HCT116 (cell line): ENCODE measurements at regions not wholly inside any gene's neighbourhood (a gene's known extent, or its start where the extent isn't known, plus 50 kb on each side); places are given as distances from the start of the nearest gene placed in this dataset.

Experiments
- ATAC-seq: fragments of 200-7000 bp; cut with Tn5 transposase; 2 replicates; pipeline ENCODE4 v1.9.1; 2020; ENCODE audit warnings: mild to moderate bottlenecking, moderate library complexity
- BruUV-seq: library from RNA; stranded (reverse); fragments of 400-500 nt; replicated peaks from 2 replicates; lab custom pipeline; 2021; lab: Mats Ljungman, UMichigan
- CTCF ChIA-PET: fragments of 300-600 bp; sonication (Branson Sonifier 250); formaldehyde crosslinking; loops from one replicate; lab custom pipeline; 2021; ENCODE audit warnings: antibody characterized with exemption; lab: Charles Lee
- POLR2A ChIA-PET: fragments of 300-600, 350-600 bp; sonication (Branson Sonifier 250); formaldehyde crosslinking; loops from one replicate; lab custom pipeline; 2021; ENCODE audit warnings: antibody characterized with exemption; lab: Charles Lee
- RAD21 ChIA-PET, 2 experiments: fragments of 300-600 bp; sonication (Branson Sonifier 250); formaldehyde crosslinking; loops; one replicate each; lab custom pipeline; 2023; ENCODE audit warnings: low total read pairs in 2 of 2; ENCODE audit not compliant: uncharacterized antibody in 2 of 2, unreplicated experiment in 2 of 2, low non-redundant PET in 1 of 2; lab: Charles Lee
- DNase-seq: peaks from one replicate; pipeline ENCODE4 v3.0.0-alpha.2; 2010; ENCODE audit warnings: low read depth, low spot score
- H2AFZ ChIP-seq: fragments of 200-600 bp; shearing (Covaris generic), sonication (generic); 2 replicates; pipeline ENCODE4 v1.6.1; 2017; ENCODE audit warnings: low read depth, mixed run types, mixed read lengths, antibody characterized with exemption, low read length; ENCODE audit not compliant: poor library complexity, severe bottlenecking
- H3K27ac ChIP-seq: 2 replicates; pipeline ENCODE4 v1.5.1; 2012; ENCODE audit warnings: low read depth, low read length
- H3K27me3 ChIP-seq: fragments of 200-600 bp; sonication (generic); 2 replicates; pipeline ENCODE4 v1.6.1; 2016; ENCODE audit warnings: mixed run types, low read length, mixed read lengths; ENCODE audit not compliant: insufficient read depth
- H3K36me3 ChIP-seq, 2 experiments: fragments of 200-500 bp in 1 of 2; fragments of 200-600 bp in 1 of 2; sonication (Bioruptor generic) in 1 of 2; sonication (generic) in 1 of 2; 2 replicates each; pipeline versions ENCODE4 v1.5.1 to v1.6.1; 2014 to 2016; ENCODE audit warnings: low read length in 2 of 2, inconsistent platforms in 1 of 2, mixed read lengths in 1 of 2, mixed run types in 1 of 2; ENCODE audit not compliant: insufficient read depth in 2 of 2, control insufficient read depth in 1 of 2
- H3K4me1 ChIP-seq, 2 experiments: fragments of 200-600 bp in 1 of 2; sonication (generic) in 1 of 2; 2 replicates each; pipeline versions ENCODE4 v1.5.1 to v1.6.1; 2012 to 2017; ENCODE audit warnings: low read length in 2 of 2, inconsistent platforms in 1 of 2, mild to moderate bottlenecking in 1 of 2, mixed read lengths in 1 of 2, mixed run types in 1 of 2, moderate library complexity in 1 of 2; ENCODE audit not compliant: insufficient read depth in 2 of 2, control insufficient read depth in 1 of 2
- H3K4me2 ChIP-seq: fragments of 200-600 bp; sonication (generic); 2 replicates; pipeline ENCODE4 v1.6.1; 2017; ENCODE audit warnings: mixed run types, low read length, mixed read lengths
- H3K4me3 ChIP-seq, 2 experiments: fragments of 200-600 bp in 1 of 2; sonication (generic) in 1 of 2; replicated peaks in 1 of 2; 2 replicates each; pipeline ENCODE4 v1.5.1; 2011 to 2016; ENCODE audit warnings: low read length in 2 of 2, control low read depth in 1 of 2, low read depth in 1 of 2, mild to moderate bottlenecking in 1 of 2, mixed read lengths in 1 of 2, mixed run types in 1 of 2
- H3K79me2 ChIP-seq: fragments of 200-600 bp; sonication (generic); 2 replicates; pipeline ENCODE4 v1.6.1; 2017; ENCODE audit warnings: mild to moderate bottlenecking, mixed run types, low read length, moderate library complexity, mixed read lengths; ENCODE audit not compliant: insufficient read depth
- H3K9ac ChIP-seq: fragments of 200-600 bp; sonication (generic); 2 replicates; pipeline ENCODE4 v1.6.1; 2016; ENCODE audit warnings: low read length, mixed read lengths
- H3K9me2 ChIP-seq: fragments of 200-600 bp; sonication (generic), shearing (Covaris generic); 2 replicates; pipeline ENCODE4 v1.6.1; 2017; ENCODE audit warnings: mixed run types, mild to moderate bottlenecking, moderate library complexity; ENCODE audit not compliant: insufficient read depth
- H3K9me3 ChIP-seq, 2 experiments: fragments of 200-500 bp in 1 of 2; fragments of 200-600 bp in 1 of 2; sonication (Bioruptor generic) in 1 of 2; sonication (generic) in 1 of 2; 2 replicates each; pipeline ENCODE4 v1.6.1; 2014 to 2017; ENCODE audit warnings: low read length in 2 of 2, mixed read lengths in 2 of 2, inconsistent platforms in 1 of 2, low read depth in 1 of 2, mild to moderate bottlenecking in 1 of 2, mixed run types in 1 of 2, moderate library complexity in 1 of 2; ENCODE audit not compliant: control insufficient read depth in 1 of 2, insufficient read depth in 1 of 2
- H4K20me1 ChIP-seq: fragments of 200-600 bp; sonication (generic), shearing (Covaris generic); 2 replicates; pipeline ENCODE4 v1.6.1; 2017; ENCODE audit warnings: mixed run types, mild to moderate bottlenecking, moderate library complexity; ENCODE audit not compliant: insufficient read depth
- ATF3 ChIP-seq: IDR thresholded peaks from 2 replicates; pipeline ENCODE4 v1.6.1; 2012
- CEBPB ChIP-seq: IDR thresholded peaks from 2 replicates; pipeline ENCODE4 v1.6.1; 2012; ENCODE audit warnings: low read depth
- CTCF ChIP-seq, 3 experiments: fragments of 200-600 bp in 1 of 3; sonication (generic) in 1 of 3; IDR thresholded peaks in 2 of 3; conservative IDR thresholded peaks in 1 of 3; 2 replicates each; pipeline ENCODE4 v1.5.1; 2012 to 2017; ENCODE audit warnings: low read depth in 2 of 3, low read length in 2 of 3, antibody characterized with exemption in 1 of 3, borderline replicate concordance in 1 of 3, control low read depth in 1 of 3, mild to moderate bottlenecking in 1 of 3, mixed read lengths in 1 of 3, mixed run types in 1 of 3, moderate library complexity in 1 of 3; ENCODE audit not compliant: insufficient read depth in 1 of 3
- ELF1 ChIP-seq: IDR thresholded peaks from 2 replicates; pipeline ENCODE4 v1.6.1; 2012; ENCODE audit warnings: low read depth, borderline replicate concordance
- EZH2 ChIP-seq: fragments of 200-600 bp; sonication (generic); IDR thresholded peaks from 2 replicates; pipeline ENCODE4 v1.6.1; 2017; ENCODE audit warnings: antibody characterized with exemption, mixed run types
- EZH2phosphoT487 ChIP-seq: fragments of 200-600 bp; IDR thresholded peaks from 2 replicates; pipeline ENCODE4 v1.6.1; 2018; ENCODE audit warnings: antibody characterized with exemption, borderline replicate concordance
- FOSL1 ChIP-seq: IDR thresholded peaks from 2 replicates; pipeline ENCODE4 v1.6.1; 2012; ENCODE audit warnings: low read depth
- POLR2AphosphoS5 ChIP-seq: IDR thresholded peaks from 2 replicates; pipeline ENCODE4 v1.6.1; 2011; ENCODE audit warnings: mild to moderate bottlenecking, low read depth, low read length, moderate library complexity
- RAD21 ChIP-seq: IDR thresholded peaks from 2 replicates; pipeline ENCODE4 v1.6.1; 2012; ENCODE audit warnings: low read depth, mild to moderate bottlenecking
- REST ChIP-seq: IDR thresholded peaks from 2 replicates; pipeline ENCODE4 v1.6.1; 2012; ENCODE audit warnings: low read depth
- SIN3A ChIP-seq: IDR thresholded peaks from 2 replicates; pipeline ENCODE4 v1.6.1; 2012; ENCODE audit warnings: low read depth
- SRF ChIP-seq: IDR thresholded peaks from 2 replicates; pipeline ENCODE4 v1.6.1; 2012; ENCODE audit warnings: low read depth
- ZFX ChIP-seq: fragments of 450-650 bp; IDR thresholded peaks from 2 replicates; pipeline ENCODE4 v1.6.1; 2017
- ZNF274 ChIP-seq: fragments of 200-500 bp; sonication (Bioruptor generic); IDR thresholded peaks from 2 replicates; pipeline ENCODE4 v1.6.1; 2014; ENCODE audit warnings: mild to moderate bottlenecking, low read depth, low read length, inconsistent platforms
- intact Hi-C: fragments of 100-400 bp; cut with micrococcal nuclease; formaldehyde crosslinking; loops from 2 replicates; pipeline ENCODE4 v1.10.0; 2022

GRCh38 chr2:128797092-128797491 lies 478.4 kb upstream of the HS6ST1 start:
- Histone ChIP-seq H3K27ac (no peak overlapping the region), H3K9ac (no peak overlapping the region), H3K4me1 (no peaks in the 10 kb centered on the region), H3K4me2 (no peak overlapping the region), H3K9me2 (no peaks in the 10 kb centered on the region), H2AFZ (no peak overlapping the region), H3K9me3 (no peaks in the 10 kb centered on the region), H3K79me2 (no peaks in the 10 kb centered on the region), H4K20me1 (no peaks in the 10 kb centered on the region), H3K36me3 (no peaks in the 10 kb centered on the region), H3K4me3 (no peak overlapping the region), H3K27me3 (peaks cover 34% of the 10 kb centered on the region)
- no peak for ATAC-seq
- no TSS peak for BruUV-seq
- ChIA-PET RAD21 (no interaction called here), POLR2A (no interaction called here), CTCF (no interaction called here)
- TF ChIP-seq SIN3A (no peak), RAD21 (no peak), EZH2phosphoT487 (no peak), CTCF (IDR thresholded peaks at IDR 0.05 in 2 of 3, conservative IDR thresholded peaks at IDR 0.05 in 1 of 3; ENCODE audit: borderline replicate concordance in 1 of 3, insufficient read depth in 1 of 3, low read depth in 2 of 3, low read length in 2 of 3) (no peak), POLR2AphosphoS5 (no peak), SRF (no peak), FOSL1 (no peak), ATF3 (no peak), REST (no peak), ELF1 (no peak), EZH2 (no peak), ZFX (no peak), ZNF274 (no peak), CEBPB (no peak)
- intact Hi-C loops, result no loop called here
- no peak for DNase-seq
